GM10248 (cell line): ENCODE measurements at regions not wholly inside any gene's neighbourhood (a gene's known extent, or its start where the extent isn't known, plus 50 kb on each side); places are given as distances from the start of the nearest gene placed in this dataset.

ENCODE experiments used
- CTCF ChIA-PET: fragments of 300-600 bp; sonication (Branson Sonifier 250); formaldehyde crosslinking; extraction: SDS; loops from one replicate; lab custom pipeline; 2021; ENCODE audit warnings: antibody characterized with exemption; lab: Yijun Ruan, JAX
- POLR2A ChIA-PET: fragments of 350-650 bp; sonication (Branson Sonifier 250); formaldehyde crosslinking; extraction: SDS; loops from one replicate; lab custom pipeline; 2020; ENCODE audit warnings: antibody characterized with exemption; lab: Yijun Ruan, JAX
- DNase-seq: peaks from one replicate; pipeline ENCODE4 v3.0.0; 2012; ENCODE audit errors: extremely low spot score
- TF ChIP-seq, protein P1 (sequence below): IDR thresholded peaks from 2 replicates; pipeline ENCODE4 v1.5.1; 2012; ENCODE audit warnings: mild to moderate bottlenecking, low read depth; ENCODE audit errors: extremely low read depth, missing control alignments, control extremely low read depth

DNA sequence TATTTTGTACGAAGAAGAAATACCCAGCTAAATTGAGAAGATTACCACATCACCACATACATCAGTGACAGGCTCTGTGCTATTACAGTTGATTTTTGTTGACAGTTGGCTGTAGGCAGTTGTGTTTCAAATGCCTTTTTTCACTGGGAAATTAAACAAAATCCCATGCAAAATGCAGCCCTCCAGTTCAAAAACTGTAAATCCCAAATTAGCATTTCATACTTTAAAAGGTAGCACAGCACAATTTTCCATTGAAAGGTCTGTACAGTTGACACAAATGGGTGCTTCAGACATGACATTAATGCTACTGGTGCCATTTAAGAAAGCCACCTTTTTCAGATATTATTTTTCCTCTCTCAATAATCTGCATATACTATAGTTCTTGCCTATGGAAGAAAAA lies 807.2 kb downstream of the BCL11A start:
- TF ChIP-seq, protein P1, sequence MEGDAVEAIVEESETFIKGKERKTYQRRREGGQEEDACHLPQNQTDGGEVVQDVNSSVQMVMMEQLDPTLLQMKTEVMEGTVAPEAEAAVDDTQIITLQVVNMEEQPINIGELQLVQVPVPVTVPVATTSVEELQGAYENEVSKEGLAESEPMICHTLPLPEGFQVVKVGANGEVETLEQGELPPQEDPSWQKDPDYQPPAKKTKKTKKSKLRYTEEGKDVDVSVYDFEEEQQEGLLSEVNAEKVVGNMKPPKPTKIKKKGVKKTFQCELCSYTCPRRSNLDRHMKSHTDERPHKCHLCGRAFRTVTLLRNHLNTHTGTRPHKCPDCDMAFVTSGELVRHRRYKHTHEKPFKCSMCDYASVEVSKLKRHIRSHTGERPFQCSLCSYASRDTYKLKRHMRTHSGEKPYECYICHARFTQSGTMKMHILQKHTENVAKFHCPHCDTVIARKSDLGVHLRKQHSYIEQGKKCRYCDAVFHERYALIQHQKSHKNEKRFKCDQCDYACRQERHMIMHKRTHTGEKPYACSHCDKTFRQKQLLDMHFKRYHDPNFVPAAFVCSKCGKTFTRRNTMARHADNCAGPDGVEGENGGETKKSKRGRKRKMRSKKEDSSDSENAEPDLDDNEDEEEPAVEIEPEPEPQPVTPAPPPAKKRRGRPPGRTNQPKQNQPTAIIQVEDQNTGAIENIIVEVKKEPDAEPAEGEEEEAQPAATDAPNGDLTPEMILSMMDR, result no peak
- ChIA-PET CTCF (interaction anchor here (1.0 kb wide), 1 partner anchor 16 kb away, joined by 3 read pairs; no protein-coding TSS in a partner anchor), POLR2A (no interaction called here)
- DNase-seq, result no peak

DNA sequence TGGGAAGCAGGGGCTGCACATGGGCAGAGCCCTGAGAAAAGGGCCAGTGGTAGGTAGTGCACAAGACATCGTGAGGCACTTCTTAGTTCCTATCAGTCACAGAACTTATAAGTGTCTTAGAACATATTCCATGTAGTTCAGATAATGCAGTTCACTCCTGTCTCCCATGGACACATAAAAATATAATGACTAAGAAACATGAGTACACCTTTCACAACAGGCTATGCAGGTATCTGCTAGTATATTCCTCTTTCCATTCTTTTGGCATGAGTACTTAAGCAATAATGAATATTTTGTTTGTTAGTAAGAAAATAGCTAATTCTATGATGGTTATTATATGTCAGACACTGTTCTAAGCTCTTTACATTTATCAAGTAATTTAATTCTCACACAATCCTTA lies 808.4 kb downstream of the BCL11A start:
- ChIA-PET POLR2A (no interaction called here), CTCF (no interaction called here)
- no peak for DNase-seq
- TF ChIP-seq, protein P1, result no peak

DNA sequence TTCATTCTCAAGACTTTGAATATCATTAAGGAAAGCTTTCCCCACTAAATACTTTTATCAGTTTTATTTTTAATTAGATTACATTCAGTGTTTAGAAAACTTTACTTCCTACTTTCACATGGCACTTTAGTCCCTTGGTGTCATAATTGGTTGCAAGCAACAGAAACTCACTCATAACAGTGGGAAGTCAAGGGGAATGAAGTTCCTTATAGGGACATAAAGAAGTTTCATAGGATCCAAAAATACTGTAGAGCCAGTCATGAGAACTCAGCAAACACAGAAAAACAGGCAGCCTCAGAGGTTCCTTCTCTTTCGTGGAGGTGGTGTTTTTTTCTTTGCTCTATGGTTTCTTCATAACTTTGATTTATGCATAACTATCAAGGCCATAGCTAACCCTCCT lies 809.0 kb downstream of the BCL11A start:
- POLR2A ChIA-PET, result no interaction called here
- TF ChIP-seq, protein P1, result no peak
- CTCF ChIA-PET, result no interaction called here
- DNase-seq, result no peak

DNA sequence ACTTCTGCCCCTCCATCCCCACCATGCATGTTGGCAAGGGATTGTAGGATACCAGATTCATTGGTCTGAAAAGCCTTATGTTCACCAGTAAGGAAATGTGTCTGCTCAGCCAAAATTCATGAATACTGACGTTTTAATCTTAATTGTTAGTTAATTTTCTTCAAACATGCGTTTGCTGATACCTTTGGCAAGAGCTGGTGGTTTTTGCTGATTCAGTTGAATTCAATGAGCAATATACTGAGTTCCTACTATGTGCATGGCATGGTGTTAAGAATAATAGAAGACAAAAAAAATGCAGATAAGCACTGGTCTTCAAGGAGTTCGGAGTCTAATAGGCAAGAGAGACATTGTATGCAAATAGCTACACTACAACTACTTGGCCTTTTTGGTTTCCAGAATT lies 811.6 kb downstream of the BCL11A start:
- TF ChIP-seq, protein P1, result no peak
- ChIA-PET POLR2A (no interaction called here), CTCF (no interaction called here)
- no peak for DNase-seq

DNA sequence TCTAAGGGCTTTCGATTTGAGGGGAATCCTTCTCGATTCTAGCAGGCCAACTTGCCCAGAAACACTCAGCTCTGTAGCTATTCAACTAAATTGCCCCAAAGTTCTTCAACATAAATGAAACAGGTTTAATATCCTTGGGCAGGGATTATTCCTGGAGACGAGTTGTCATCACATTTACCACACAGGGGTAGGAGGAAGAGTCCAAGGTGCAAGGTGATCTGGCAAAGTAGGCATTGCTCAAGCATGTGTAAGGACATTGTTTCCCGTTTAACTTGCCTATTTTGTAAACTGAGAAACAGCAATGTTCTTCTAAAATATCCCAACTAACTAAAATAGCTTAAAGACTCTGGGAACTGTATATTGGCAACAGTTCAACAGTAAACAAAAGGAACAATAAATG lies 814.3 kb downstream of the BCL11A start:
- CTCF ChIA-PET, result interaction anchor here (1.4 kb wide), 1 partner anchor 28 kb away, joined by 5 read pairs; no protein-coding TSS in a partner anchor

DNA sequence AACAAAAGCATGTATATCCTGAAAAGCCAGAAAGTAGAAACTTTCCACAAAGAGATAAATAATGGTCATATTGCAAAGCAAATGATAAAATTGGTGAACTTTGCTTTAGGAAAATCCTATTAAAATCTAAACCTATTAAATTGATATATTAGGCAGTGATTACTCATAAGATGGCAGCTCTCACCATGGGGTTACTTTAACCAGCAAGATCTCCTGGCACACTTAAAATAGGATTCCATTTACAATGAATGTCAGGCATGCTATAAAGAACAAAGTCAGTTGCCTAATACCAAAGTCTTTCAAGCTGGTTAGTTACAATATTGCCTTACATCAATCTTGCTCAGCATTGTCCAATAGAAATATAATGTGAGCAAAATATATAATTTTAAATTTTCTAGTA lies 816.2 kb downstream of the BCL11A start:
- ChIA-PET POLR2A (no interaction called here), CTCF (interaction anchor here (0.9 to 1.6 kb wide), 4 partner anchors 12 to 20 kb away, joined by 3 to 4 read pairs (median 3); no protein-coding TSS in a partner anchor)
- DNase-seq, result no peak
- TF ChIP-seq, protein P1, result no peak

More for the DNA sequence above, 814.3 kb downstream of the BCL11A start:
- no peak for DNase-seq
- POLR2A ChIA-PET, result no interaction called here
- TF ChIP-seq, protein P1, result no peak

DNA sequence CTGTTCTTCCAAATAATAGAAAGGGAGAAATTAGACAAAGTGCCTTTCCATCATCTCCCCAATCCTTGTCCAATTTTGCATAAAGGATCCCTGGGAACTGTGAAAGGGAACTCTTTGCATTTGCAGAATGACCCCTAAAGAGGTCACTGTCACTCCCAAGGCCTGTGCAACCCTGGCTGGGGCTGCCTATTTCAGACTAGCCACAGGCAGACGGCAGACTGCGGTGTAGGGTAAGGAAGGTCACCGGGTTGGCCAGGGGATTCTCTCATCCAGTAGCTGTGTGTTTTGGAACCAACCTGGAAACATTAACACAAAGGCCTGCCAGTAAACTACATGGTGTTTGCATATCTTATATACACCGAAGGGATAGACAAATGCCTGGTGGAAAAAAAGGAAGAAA lies 818.7 kb downstream of the BCL11A start:
- POLR2A ChIA-PET, result no interaction called here
- CTCF ChIA-PET, result no interaction called here
- TF ChIP-seq, protein P1, result no peak
- no peak for DNase-seq
